H9 (cell line): ENCODE measurements at regions not wholly inside any gene's neighbourhood (a gene's known extent, or its start where the extent isn't known, plus 50 kb on each side); places are given as distances from the start of the nearest gene placed in this dataset.

Experiments used
- DNase-seq: peaks from one replicate; pipeline ENCODE4 v3.0.0-alpha.2; 2017
- H2AFZ ChIP-seq: one replicate; pipeline ENCODE4 v1.6.1; 2013; ENCODE audit warnings: mild to moderate bottlenecking, low read length, control low read depth, moderate library complexity
- H2AK5ac ChIP-seq: 2 replicates; pipeline ENCODE4 v1.6.1; 2013; ENCODE audit warnings: low read length, control low read depth, mixed read lengths; ENCODE audit not compliant: insufficient read length
- H2BK120ac ChIP-seq: one replicate; pipeline ENCODE4 v1.6.1; 2013; ENCODE audit warnings: low read depth, mild to moderate bottlenecking, low read length, control low read depth, inconsistent platforms; ENCODE audit not compliant: poor library complexity, severe bottlenecking
- H2BK12ac ChIP-seq: 2 replicates; pipeline ENCODE4 v1.6.1; 2013; ENCODE audit warnings: low read length, control low read depth, mixed read lengths, low read depth; ENCODE audit not compliant: insufficient read length
- H2BK15ac ChIP-seq: 2 replicates; pipeline ENCODE4 v1.6.1; 2013; ENCODE audit warnings: low read depth, low read length, control low read depth
- H2BK20ac ChIP-seq: one replicate; pipeline ENCODE4 v1.6.1; 2013; ENCODE audit warnings: low read depth, mild to moderate bottlenecking, low read length, control low read depth, inconsistent platforms; ENCODE audit not compliant: poor library complexity, severe bottlenecking
- H2BK5ac ChIP-seq: 2 replicates; pipeline ENCODE4 v1.6.1; 2013; ENCODE audit warnings: low read length, control low read depth, mixed read lengths; ENCODE audit not compliant: insufficient read length
- H3K14ac ChIP-seq: 2 replicates; pipeline ENCODE4 v1.6.1; 2013; ENCODE audit warnings: low read length, control low read depth; ENCODE audit not compliant: insufficient read depth
- H3K18ac ChIP-seq: 2 replicates; pipeline ENCODE4 v1.6.1; 2013; ENCODE audit warnings: low read depth, mild to moderate bottlenecking, mixed read lengths, low read length, control low read depth; ENCODE audit not compliant: insufficient read length
- H3K23ac ChIP-seq: 2 replicates; pipeline ENCODE4 v1.6.1; 2013; ENCODE audit warnings: low read length, control low read depth, mixed read lengths, low read depth; ENCODE audit not compliant: insufficient read length
- H3K23me2 ChIP-seq: 2 replicates; pipeline ENCODE4 v1.6.1; 2013; ENCODE audit warnings: low read depth, mild to moderate bottlenecking, mixed read lengths, low read length, control low read depth; ENCODE audit not compliant: insufficient read length, poor library complexity, severe bottlenecking
- H3K27ac ChIP-seq: 2 replicates; pipeline ENCODE4 v1.5.1; 2013; ENCODE audit warnings: low read length, control low read depth, mixed read lengths, low read depth; ENCODE audit not compliant: insufficient read length
- H3K27me3 ChIP-seq: 2 replicates; pipeline ENCODE4 v1.6.1; 2013; ENCODE audit warnings: low read length, control low read depth, inconsistent platforms; ENCODE audit not compliant: insufficient read depth
- H3K4ac ChIP-seq: 2 replicates; pipeline ENCODE4 v1.6.1; 2013; ENCODE audit warnings: low read depth, mild to moderate bottlenecking, control low read depth, inconsistent platforms, low read length, moderate library complexity
- H3K4me1 ChIP-seq: 2 replicates; pipeline ENCODE4 v1.6.1; 2013; ENCODE audit warnings: low read length, control low read depth, inconsistent platforms; ENCODE audit not compliant: insufficient read depth
- H3K4me2 ChIP-seq: 2 replicates; pipeline ENCODE4 v1.6.1; 2013; ENCODE audit warnings: low read length, control low read depth, mixed read lengths; ENCODE audit not compliant: insufficient read length, insufficient read depth
- H3K56ac ChIP-seq: 2 replicates; pipeline ENCODE4 v1.6.1; 2013; ENCODE audit warnings: low read depth, mild to moderate bottlenecking, mixed read lengths, low read length, control low read depth; ENCODE audit not compliant: insufficient read length
- H3K79me1 ChIP-seq: 2 replicates; pipeline ENCODE4 v1.6.1; 2013; ENCODE audit warnings: low read depth, mild to moderate bottlenecking, moderate library complexity, low read length, control low read depth, inconsistent platforms; ENCODE audit not compliant: insufficient read depth, poor library complexity, severe bottlenecking
- H3K79me2 ChIP-seq: 2 replicates; pipeline ENCODE4 v1.6.1; 2013; ENCODE audit warnings: low read length, control low read depth, inconsistent platforms; ENCODE audit not compliant: insufficient read depth
- H3K9ac ChIP-seq: 2 replicates; pipeline ENCODE4 v1.6.1; 2013; ENCODE audit warnings: low read length, control low read depth, mixed read lengths; ENCODE audit not compliant: insufficient read length; ENCODE audit errors: extremely low read depth
- H3K9me3 ChIP-seq: one replicate; pipeline ENCODE4 v1.6.1; 2013; ENCODE audit warnings: low read depth, low read length, inconsistent platforms; ENCODE audit not compliant: control insufficient read depth
- H3T11ph ChIP-seq: one replicate; pipeline ENCODE4 v1.6.1; 2013; ENCODE audit warnings: mild to moderate bottlenecking, low read length, control low read depth, inconsistent platforms
- H4K20me1 ChIP-seq: one replicate; pipeline ENCODE4 v1.6.1; 2013; ENCODE audit not compliant: control insufficient read depth, insufficient read length, insufficient read depth
- H4K5ac ChIP-seq: 2 replicates; pipeline ENCODE4 v1.6.1; 2013; ENCODE audit warnings: low read depth, mild to moderate bottlenecking, mixed read lengths, low read length, control low read depth; ENCODE audit not compliant: insufficient read length
- H4K8ac ChIP-seq: replicated peaks from 2 replicates; pipeline ENCODE4 v1.6.1; 2013; ENCODE audit warnings: low read length, control low read depth, mixed read lengths, low read depth; ENCODE audit not compliant: insufficient read length
- H4K91ac ChIP-seq: 2 replicates; pipeline ENCODE4 v1.6.1; 2013; ENCODE audit warnings: low read depth, mild to moderate bottlenecking, moderate library complexity, mixed read lengths, low read length, control low read depth; ENCODE audit not compliant: insufficient read length
- H3K27ac Mint-ChIP-seq, 3 experiments: 2 replicates in 2 of 3; 3 replicates in 1 of 3; pipeline ENCODE4 v1.8.0; 2020 to 2021; ENCODE audit warnings: mixed read lengths in 3 of 3, mild to moderate bottlenecking in 1 of 3, moderate library complexity in 1 of 3
- H3K27me3 Mint-ChIP-seq: 2 replicates; pipeline ENCODE4 v1.8.0; 2021; ENCODE audit warnings: low read depth, mild to moderate bottlenecking, moderate library complexity, mixed read lengths
- H3K36me3 Mint-ChIP-seq, 3 experiments: 2 replicates in 2 of 3; 3 replicates in 1 of 3; pipeline ENCODE4 v1.8.0; 2020 to 2021; ENCODE audit warnings: low read depth in 3 of 3, mixed read lengths in 3 of 3; ENCODE audit not compliant: insufficient read depth in 1 of 3
- H3K4me1 Mint-ChIP-seq, 2 experiments: 2 replicates each; pipeline ENCODE4 v1.8.0; 2020; ENCODE audit warnings: mixed read lengths in 2 of 2
- H3K4me3 Mint-ChIP-seq, 2 experiments: 2 replicates in 1 of 2; 3 replicates in 1 of 2; pipeline ENCODE4 v1.8.0; 2020 to 2021; ENCODE audit warnings: mild to moderate bottlenecking in 2 of 2, mixed read lengths in 2 of 2, moderate library complexity in 1 of 2
- H3K9me3 Mint-ChIP-seq, 2 experiments: 2 replicates in 1 of 2; 3 replicates in 1 of 2; pipeline ENCODE4 v1.8.0; 2020; ENCODE audit warnings: mild to moderate bottlenecking in 2 of 2, mixed read lengths in 2 of 2, moderate library complexity in 1 of 2
- CTCF ChIP-seq: fragments of 200-600 bp; sonication (generic); conservative IDR thresholded peaks from 3 replicates; pipeline ENCODE4 v1.8.0; 2021; ENCODE audit warnings: antibody characterized with exemption, mild to moderate bottlenecking
- WGBS: extraction: QIAGEN DNeasy Blood & Tissue Kit; methylation state at CpG from one replicate; pipeline ENCODE4 v1.1.7; 2013; ENCODE audit warnings: missing lambda C conversion rate, low lambda C conversion rate, mixed read lengths; ENCODE audit not compliant: insufficient read length; ENCODE audit errors: extremely low coverage; 5-methylcytosine and 5-hydroxymethylcytosine counted together

- no peak overlapping the region for H2BK12ac ChIP-seq
- WGBS: no CpG with 5 or more reads among the region's 3 CpGs
Measured at GRCh38 chr20:10842116-10842515, 168.3 kb upstream of the JAG1 start.

More at GRCh38 chr20:10842116-10842515, 168.3 kb upstream of the JAG1 start:
- H4K91ac ChIP-seq: no peak overlapping the region
- no peak overlapping the region for H3K23ac ChIP-seq
- no peaks in the 10 kb centered on the region for H3K4me1 Mint-ChIP-seq
- no peak overlapping the region for H2AK5ac ChIP-seq
- H3K4me2 ChIP-seq: no peak overlapping the region
- H3K9me3 Mint-ChIP-seq: peaks cover 14 to 18% of the 10 kb centered on the region in 2 experiments
- H3K4me1 ChIP-seq: no peaks in the 10 kb centered on the region
- no peak overlapping the region for H3K18ac ChIP-seq
- H3K27ac Mint-ChIP-seq: no peak overlapping the region
- no peak overlapping the region for H3K27ac ChIP-seq
- DNase-seq: no peak
- no peak overlapping the region for H3K9ac ChIP-seq
- H2BK120ac ChIP-seq: no peak overlapping the region
- no peak overlapping the region for H2BK15ac ChIP-seq
- H3K4ac ChIP-seq: no peak overlapping the region
- no peaks in the 10 kb centered on the region; the same call in 1 of the 2 replicates for H3K27me3 Mint-ChIP-seq
- no peak for TF ChIP-seq CTCF
- H2BK20ac ChIP-seq: no peak overlapping the region
- no peaks in the 10 kb centered on the region for H3K9me3 ChIP-seq
- no peak overlapping the region for H3K14ac ChIP-seq
- no peak overlapping the region for H2BK5ac ChIP-seq
- H3K56ac ChIP-seq: no peak overlapping the region
- H3K4me3 Mint-ChIP-seq: no peak overlapping the region
- H3K79me1 ChIP-seq: no peaks in the 10 kb centered on the region
- no peak overlapping the region for H2AFZ ChIP-seq
- peaks cover 0 to 14% (median 4%) of the 10 kb centered on the region in 3 experiments; a peak in 3 of 7 replicates for H3K36me3 Mint-ChIP-seq
- no peak overlapping the region for H4K8ac ChIP-seq
- no peaks in the 10 kb centered on the region for H3K27me3 ChIP-seq
- H3K23me2 ChIP-seq: no peaks in the 10 kb centered on the region
- H4K5ac ChIP-seq: no peak overlapping the region
- no peaks in the 10 kb centered on the region for H4K20me1 ChIP-seq
- no peaks in the 10 kb centered on the region for H3K79me2 ChIP-seq
- no peak overlapping the region for H3T11ph ChIP-seq
